SJCRH30 (cell line): ENCODE measurements at regions not wholly inside any gene's neighbourhood (a gene's known extent, or its start where the extent isn't known, plus 50 kb on each side); places are given as distances from the start of the nearest gene placed in this dataset.

Source experiments
- DNase-seq, 2 experiments: peaks; one replicate each; pipeline ENCODE4 v3.0.0-alpha.2; 2015 to 2020
- H3K27ac ChIP-seq: fragments of 250-450 bp; sonication (Bioruptor Pico); 2 replicates; pipeline ENCODE4 v1.5.1; 2020; ENCODE audit warnings: mild to moderate bottlenecking, moderate library complexity
- H3K27me3 ChIP-seq: fragments of 250-450 bp; sonication (Bioruptor Pico); 2 replicates; pipeline ENCODE4 v1.5.1; 2020; ENCODE audit warnings: mild to moderate bottlenecking, moderate library complexity
- H3K36me3 ChIP-seq: fragments of 250-450 bp; sonication (Bioruptor Pico); 2 replicates; pipeline ENCODE4 v1.5.1; 2020; ENCODE audit warnings: mild to moderate bottlenecking, moderate library complexity
- H3K4me1 ChIP-seq: fragments of 250-450 bp; sonication (Bioruptor Pico); 2 replicates; pipeline ENCODE4 v1.5.1; 2020; ENCODE audit warnings: mild to moderate bottlenecking, moderate library complexity
- H3K4me3 ChIP-seq: fragments of 250-450 bp; sonication (Bioruptor Pico); 2 replicates; pipeline ENCODE4 v1.5.1; 2020; ENCODE audit warnings: mild to moderate bottlenecking, moderate library complexity
- H3K9me3 ChIP-seq: fragments of 250-450 bp; sonication (Bioruptor Pico); replicated peaks from 2 replicates; pipeline ENCODE4 v1.5.1; 2020; ENCODE audit warnings: mild to moderate bottlenecking, moderate library complexity

DNA sequence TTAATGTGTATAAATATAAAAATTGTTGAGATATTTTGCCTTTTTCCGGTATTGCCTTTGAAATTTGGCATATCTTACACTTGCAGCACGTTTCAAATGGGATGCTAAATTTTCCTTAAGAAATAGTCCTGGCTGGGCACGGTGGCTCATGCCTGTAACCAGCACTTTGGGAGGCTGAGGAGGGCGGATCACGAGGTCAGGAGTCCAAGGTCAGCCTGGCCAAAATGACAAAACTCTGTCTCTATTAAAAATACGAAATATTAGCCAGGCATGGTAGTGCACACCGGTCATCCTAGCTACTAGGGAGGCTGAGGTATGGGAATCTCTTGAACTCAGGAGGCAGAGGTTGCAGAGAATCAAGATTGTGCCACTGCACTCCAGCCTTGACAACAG is 220.2 kb downstream of the PTEN start:
- Histone ChIP-seq H3K4me3 (no peak overlapping the region), H3K27ac (no peak overlapping the region), H3K36me3 (no peaks in the 10 kb centered on the region), H3K27me3 (no peaks in the 10 kb centered on the region), H3K9me3 (no peaks in the 10 kb centered on the region), H3K4me1 (no peaks in the 10 kb centered on the region)
- no peak for DNase-seq

DNA sequence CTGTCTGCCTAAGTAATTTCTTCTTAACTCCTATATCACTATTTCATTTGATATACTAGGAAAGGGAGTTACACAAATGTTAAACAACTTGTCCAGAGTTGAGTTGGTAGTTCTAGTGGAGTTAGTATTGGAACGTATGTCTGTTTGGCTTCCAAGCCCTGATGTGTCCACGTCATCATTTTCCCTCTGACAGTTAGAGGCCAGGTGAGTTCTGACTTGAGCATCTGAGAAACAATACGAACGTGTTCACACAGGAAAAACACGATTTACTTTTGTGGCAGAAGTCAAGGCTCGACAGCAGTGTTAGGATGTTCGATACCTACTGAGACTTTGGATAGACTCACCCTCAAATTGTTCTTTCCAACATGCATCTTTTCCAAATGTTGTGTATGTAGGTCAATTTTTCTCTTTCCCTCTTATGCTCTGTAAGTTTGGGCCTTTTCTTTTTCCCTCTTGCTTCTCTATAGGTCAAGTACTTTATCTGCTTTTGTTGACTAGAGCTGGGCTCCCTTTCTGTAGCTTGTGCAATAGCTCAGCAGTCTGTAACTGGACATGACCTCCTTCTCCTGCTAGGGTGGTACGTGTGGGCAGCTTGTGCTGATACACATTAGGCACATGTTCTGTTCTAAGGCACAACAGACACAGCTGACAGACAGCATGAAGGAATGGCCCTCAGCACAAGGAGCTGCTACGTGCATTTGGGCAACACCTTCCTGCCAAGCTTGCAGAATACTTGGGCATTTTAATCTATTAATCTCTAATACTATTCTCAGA is 222.9 kb downstream of the PTEN start:
- no peaks in the 10 kb centered on the region for H3K4me1 ChIP-seq
- H3K36me3 ChIP-seq: no peaks in the 10 kb centered on the region
- H3K9me3 ChIP-seq: no peaks in the 10 kb centered on the region
- H3K4me3 ChIP-seq: no peak overlapping the region
- no peaks in the 10 kb centered on the region for H3K27me3 ChIP-seq
- DNase-seq: no peak
- H3K27ac ChIP-seq: no peak overlapping the region

DNA sequence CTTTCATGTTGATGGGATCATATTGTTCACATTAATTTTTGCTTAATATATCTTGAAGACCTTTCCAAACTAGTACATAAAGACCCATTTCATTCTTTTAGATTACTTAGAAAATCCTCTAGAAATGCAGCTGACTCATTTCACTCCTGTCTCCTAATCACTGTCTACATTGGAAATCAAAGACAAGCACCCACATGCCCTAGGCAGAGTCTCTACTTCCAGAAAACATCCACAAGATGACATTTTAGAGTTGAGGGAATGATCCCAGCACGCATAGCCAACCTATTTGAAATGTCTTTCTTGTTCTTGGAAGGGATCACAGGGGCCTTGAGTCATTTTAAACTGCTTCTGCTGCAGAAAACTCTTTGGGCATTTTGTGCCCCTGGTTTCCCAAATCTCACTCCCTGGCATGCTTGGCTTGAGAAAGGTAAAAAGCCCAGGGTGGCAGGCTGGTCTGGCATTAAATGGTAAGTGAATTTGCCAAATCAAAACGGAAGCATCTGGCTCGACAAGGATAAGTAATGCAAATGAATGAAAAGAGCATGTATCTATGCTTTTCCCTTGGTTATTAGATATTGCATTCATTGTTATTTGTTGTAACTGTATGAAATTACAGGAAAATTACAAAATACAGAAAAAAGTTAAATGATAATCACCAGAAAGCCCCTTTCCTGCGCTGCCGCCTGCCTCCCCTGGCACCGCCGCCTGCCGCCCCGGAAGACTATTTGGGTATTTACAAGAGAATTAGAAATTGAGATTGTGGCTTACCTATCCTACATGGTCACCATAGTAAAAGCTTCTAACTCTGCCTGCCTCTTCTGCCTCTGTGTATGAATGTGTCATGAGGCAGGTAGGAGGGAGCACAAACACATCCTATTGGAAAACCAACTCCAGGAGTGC is 225.3 kb downstream of the PTEN start:
- DNase-seq: no peak
- no peak overlapping the region for H3K27ac ChIP-seq
- no peak overlapping the region for H3K4me3 ChIP-seq
- H3K9me3 ChIP-seq: no peaks in the 10 kb centered on the region
- H3K36me3 ChIP-seq: no peaks in the 10 kb centered on the region
- H3K27me3 ChIP-seq: no peaks in the 10 kb centered on the region
- H3K4me1 ChIP-seq: no peaks in the 10 kb centered on the region

DNA sequence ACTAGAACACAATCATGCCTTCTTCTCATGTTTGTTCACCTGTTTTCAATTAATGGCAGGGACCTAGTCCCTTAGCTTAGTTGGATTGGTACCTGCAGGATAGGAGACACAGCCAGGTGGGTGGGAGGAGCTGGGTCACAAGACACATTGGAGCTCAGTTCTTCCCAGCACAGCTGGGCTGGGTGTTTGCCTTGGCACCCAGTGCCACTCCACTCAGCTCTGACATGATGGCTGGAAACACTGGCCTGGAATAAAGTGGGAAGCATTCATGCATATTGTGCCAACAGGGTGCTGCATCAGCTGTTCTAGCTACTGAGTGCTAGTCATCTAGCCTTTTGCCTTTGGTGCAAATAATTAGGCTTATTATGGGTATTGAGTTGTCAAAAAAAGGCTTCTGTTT is 226.1 kb downstream of the PTEN start:
- Histone ChIP-seq H3K27me3 (no peaks in the 10 kb centered on the region), H3K27ac (no peak overlapping the region), H3K4me1 (no peaks in the 10 kb centered on the region), H3K4me3 (no peak overlapping the region), H3K9me3 (no peaks in the 10 kb centered on the region), H3K36me3 (no peaks in the 10 kb centered on the region)
- DNase-seq: no peak

DNA sequence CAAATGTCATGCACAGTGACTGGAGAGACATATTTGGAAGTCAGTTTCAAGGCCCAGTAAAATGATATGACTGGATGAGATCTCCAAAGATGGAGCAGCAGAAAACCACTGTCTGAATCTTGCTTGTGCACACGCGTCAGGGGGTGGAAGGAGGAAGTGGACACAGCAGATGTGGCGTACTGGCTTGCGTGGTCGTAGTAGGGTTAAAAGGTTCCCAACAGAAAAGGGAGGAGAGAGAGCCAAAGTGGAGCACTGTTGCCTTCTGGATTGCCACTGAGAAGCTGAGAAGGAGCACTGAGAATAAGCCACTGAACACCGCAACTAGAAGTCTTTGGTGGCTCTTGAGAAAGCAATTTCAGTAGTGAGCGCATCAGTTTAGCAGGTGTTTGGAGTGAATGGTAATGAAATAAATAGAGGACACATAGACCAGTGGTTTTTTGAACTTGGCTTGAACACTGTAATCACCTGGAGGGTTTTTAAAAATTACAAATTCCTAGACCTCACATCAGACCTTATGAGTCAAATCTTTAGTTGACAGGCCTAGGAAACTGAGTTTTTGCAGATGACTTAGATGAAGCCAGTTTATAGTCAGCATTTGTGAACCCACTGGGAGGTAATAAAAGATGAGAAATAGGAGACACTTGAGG is 227.3 kb downstream of the PTEN start:
- no peaks in the 10 kb centered on the region for H3K36me3 ChIP-seq
- H3K9me3 ChIP-seq: no peaks in the 10 kb centered on the region
- no peak for DNase-seq
- no peak overlapping the region for H3K27ac ChIP-seq
- H3K27me3 ChIP-seq: no peaks in the 10 kb centered on the region
- H3K4me3 ChIP-seq: no peak overlapping the region
- H3K4me1 ChIP-seq: no peaks in the 10 kb centered on the region

DNA sequence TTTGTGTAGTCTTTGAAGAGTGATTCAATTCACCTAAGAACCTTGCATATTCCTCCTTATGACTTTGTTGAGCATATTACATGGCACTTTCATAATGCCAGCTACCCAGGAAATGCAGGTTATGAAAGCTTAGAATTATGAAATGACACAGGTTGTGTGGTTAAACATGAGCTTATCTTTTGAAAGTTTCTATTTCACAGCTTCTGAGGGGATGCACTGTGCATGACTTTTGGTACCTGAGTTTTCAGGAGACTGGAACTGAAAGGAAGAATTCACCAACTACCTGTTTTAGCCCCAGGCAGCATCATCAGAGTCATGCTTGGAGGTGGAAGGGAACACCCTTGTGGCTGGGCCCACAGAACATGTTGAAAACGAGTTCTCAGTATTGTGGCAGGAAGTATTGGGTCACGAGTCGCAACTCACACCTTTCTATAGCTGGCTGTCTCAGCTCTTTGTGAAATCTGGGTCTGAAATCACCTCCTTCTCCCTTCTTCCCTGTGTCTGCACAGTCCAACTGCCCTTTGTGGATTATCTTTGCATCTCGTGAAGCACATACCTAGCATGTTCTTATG is 228.2 kb downstream of the PTEN start:
- no peak overlapping the region for H3K4me3 ChIP-seq

DNA sequence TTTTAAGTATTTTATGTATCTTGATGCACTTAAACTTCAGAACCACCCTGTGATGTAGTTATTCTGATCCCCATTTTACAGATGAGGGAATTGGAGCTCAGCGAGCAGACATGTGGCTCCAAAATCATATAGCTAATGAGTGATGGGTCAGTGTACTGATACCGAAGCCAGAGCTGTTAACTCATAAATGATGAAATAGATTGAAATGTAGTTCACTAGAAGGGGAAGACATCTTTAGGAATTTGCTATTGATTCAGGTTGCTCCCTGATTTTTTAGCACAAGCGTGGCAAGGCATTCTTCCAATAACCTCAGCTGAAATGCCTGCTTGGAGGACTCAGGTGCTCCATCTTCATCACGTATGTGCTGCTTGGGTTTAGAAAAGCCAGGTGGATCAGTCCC is 228.8 kb downstream of the PTEN start:
- Histone ChIP-seq H3K27ac (no peak overlapping the region), H3K9me3 (no peaks in the 10 kb centered on the region), H3K4me1 (no peaks in the 10 kb centered on the region), H3K4me3 (no peak overlapping the region), H3K27me3 (no peaks in the 10 kb centered on the region), H3K36me3 (no peaks in the 10 kb centered on the region)
- DNase-seq: no peak

More for the DNA sequence above, 228.2 kb downstream of the PTEN start:
- no peaks in the 10 kb centered on the region for H3K36me3 ChIP-seq
- no peaks in the 10 kb centered on the region for H3K27me3 ChIP-seq
- no peak overlapping the region for H3K27ac ChIP-seq
- no peak for DNase-seq
- H3K4me1 ChIP-seq: no peaks in the 10 kb centered on the region
- H3K9me3 ChIP-seq: no peaks in the 10 kb centered on the region

DNA sequence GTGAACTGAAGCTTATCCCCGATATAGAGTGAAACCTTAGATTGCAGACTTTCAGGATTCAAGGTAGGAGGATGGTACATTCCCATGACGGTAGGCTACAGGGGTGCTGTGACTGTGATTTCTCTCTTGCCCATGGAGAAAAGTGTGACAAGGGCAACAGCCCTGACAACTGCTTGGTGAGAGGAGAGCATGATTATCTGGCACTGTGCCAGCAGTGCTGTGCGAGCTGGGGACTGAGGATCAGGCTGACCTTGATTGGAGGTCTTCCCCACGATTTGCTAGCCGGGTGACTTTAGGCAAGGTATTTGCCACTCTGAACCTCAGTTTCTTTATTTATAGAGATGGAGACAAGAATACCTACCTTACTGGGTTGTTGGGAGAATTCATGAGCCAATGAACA is 229.5 kb downstream of the PTEN start:
- no peaks in the 10 kb centered on the region for H3K36me3 ChIP-seq
- no peak overlapping the region for H3K4me3 ChIP-seq
- DNase-seq: peak in 1 of 2 experiments; percentile 45
- no peak overlapping the region for H3K27ac ChIP-seq
- H3K9me3 ChIP-seq: no peaks in the 10 kb centered on the region
- no peaks in the 10 kb centered on the region for H3K4me1 ChIP-seq
- no peaks in the 10 kb centered on the region for H3K27me3 ChIP-seq

DNA sequence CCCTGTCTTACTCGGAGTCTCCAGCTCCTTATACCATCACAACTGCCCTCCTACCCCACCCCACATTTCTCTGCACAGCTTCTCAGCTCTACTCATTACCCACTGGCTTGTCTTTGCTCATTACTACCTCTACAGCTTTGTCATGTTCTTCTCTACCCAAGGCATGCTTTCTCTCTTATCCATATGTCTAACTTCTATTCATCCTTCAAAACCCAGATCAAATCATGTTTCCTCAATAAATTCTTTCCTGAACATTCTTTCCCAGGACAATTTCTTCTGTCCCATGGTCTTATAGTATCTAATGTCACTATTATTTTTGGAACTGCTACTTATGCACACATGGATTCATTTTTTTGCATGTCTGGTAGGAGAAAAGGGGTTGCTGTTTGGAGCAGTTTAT is 231.4 kb downstream of the PTEN start:
- H3K27ac ChIP-seq: no peak overlapping the region
- no peaks in the 10 kb centered on the region for H3K9me3 ChIP-seq
- DNase-seq: no peak
- H3K36me3 ChIP-seq: no peaks in the 10 kb centered on the region
- no peaks in the 10 kb centered on the region for H3K27me3 ChIP-seq
- no peak overlapping the region for H3K4me3 ChIP-seq
- no peaks in the 10 kb centered on the region for H3K4me1 ChIP-seq

DNA sequence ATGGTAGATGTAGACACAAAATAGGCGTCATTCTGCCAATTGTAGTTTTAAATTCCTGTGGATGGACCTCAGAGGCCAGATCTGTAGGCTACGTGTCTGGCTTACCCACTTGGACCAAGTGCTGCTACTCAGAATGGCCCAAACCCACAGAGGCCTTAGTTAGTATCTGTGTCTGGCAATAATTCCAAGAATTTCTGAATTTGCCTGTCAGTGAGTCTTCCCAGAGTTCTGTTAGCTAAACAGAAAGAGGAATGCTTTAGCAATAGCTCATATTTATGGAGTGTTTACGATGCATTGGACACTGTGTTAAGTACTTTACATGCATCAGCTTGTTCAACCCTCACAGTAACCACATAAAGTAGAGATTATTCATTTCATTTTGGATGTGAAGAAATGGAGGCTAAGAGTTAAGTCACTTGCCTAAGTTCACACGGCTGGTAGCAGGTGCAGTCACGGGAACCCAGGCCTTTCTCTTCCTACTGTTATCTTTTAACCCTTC is 231.8 kb downstream of the PTEN start:
- H3K36me3 ChIP-seq: no peaks in the 10 kb centered on the region
- no peak overlapping the region for H3K4me3 ChIP-seq
- H3K4me1 ChIP-seq: no peaks in the 10 kb centered on the region
- no peaks in the 10 kb centered on the region for H3K9me3 ChIP-seq
- H3K27ac ChIP-seq: no peak overlapping the region
- no peak for DNase-seq
- H3K27me3 ChIP-seq: no peaks in the 10 kb centered on the region

DNA sequence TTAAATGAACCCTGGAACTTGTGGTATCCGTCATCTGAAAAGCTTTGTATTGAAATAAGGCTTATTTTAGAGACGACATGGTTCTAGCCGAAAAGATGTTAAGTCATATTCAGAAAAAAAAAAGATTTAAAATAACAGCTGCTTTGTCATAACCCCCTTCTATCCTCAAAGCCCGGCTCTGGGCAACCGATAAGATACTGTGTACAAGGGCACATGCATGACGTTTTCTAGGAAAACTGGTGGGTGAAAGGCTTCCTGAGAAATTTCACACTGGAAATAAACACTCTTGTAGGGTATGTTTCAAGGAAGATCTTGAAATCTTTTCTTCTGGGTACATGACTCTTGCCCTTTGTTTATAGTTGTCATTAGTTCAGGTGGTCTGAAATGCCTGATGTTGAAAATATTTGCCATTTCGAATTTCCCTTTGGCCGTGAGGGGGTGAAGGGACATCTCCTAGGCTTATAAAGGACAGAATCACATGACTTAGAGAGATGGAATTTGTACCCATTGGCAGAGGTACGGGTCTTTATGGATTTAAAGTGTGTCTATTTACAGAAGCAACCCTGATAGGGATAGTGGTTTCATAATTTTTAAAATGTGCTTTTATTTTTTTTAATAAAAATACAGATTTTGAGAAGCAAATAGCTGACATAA is 232.5 kb downstream of the PTEN start:
- Histone ChIP-seq H3K9me3 (no peaks in the 10 kb centered on the region), H3K27me3 (no peaks in the 10 kb centered on the region), H3K4me1 (no peaks in the 10 kb centered on the region), H3K4me3 (no peak overlapping the region), H3K27ac (no peak overlapping the region), H3K36me3 (no peaks in the 10 kb centered on the region)
- no peak for DNase-seq

DNA sequence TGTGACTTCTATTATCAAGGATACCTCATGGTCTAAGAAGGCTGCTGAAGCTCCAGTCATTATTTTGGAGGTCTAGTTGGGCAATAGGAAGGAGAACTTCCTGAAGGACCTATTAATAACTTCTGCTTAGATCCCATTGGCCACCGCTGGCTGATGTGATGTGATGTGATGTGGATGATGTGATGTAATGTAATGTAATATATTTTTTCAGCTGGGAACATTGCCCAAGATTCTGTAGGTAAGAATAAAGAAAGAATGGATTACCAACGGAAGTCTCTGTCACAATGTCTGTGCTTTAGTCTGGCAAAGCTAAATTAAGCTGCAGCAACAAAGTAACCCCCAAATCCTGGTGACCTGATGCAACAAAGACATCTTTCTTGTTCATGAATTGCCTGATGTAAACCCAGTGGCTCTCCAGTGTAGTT is 233.7 kb downstream of the PTEN start:
- H3K27me3 ChIP-seq: no peaks in the 10 kb centered on the region
- no peaks in the 10 kb centered on the region for H3K36me3 ChIP-seq
- no peak for DNase-seq
- H3K4me3 ChIP-seq: no peak overlapping the region
- no peaks in the 10 kb centered on the region for H3K4me1 ChIP-seq
- no peak overlapping the region for H3K27ac ChIP-seq
- no peaks in the 10 kb centered on the region for H3K9me3 ChIP-seq

DNA sequence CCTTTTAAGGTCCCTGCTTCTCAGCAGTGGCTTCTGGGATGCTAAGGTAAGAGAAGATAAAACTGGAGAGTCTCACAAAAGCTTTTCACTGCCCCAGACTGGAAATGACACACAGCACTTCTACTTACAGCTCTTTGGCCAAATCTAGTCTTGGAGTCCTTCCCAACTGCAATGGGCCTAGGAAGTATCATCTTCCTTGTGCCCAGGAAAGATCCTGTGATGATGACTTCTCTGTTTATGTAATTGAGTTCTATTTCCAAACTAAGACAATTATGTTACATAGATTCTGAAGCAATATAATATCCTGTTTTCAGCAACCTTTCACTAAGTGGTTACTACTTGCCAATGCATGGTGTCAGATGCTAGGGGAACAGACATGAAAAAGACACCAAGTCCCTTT is 234.1 kb downstream of the PTEN start:
- Histone ChIP-seq H3K4me1 (no peaks in the 10 kb centered on the region), H3K4me3 (no peak overlapping the region), H3K36me3 (no peaks in the 10 kb centered on the region), H3K27me3 (no peaks in the 10 kb centered on the region), H3K9me3 (no peaks in the 10 kb centered on the region), H3K27ac (no peak overlapping the region)
- no peak for DNase-seq

DNA sequence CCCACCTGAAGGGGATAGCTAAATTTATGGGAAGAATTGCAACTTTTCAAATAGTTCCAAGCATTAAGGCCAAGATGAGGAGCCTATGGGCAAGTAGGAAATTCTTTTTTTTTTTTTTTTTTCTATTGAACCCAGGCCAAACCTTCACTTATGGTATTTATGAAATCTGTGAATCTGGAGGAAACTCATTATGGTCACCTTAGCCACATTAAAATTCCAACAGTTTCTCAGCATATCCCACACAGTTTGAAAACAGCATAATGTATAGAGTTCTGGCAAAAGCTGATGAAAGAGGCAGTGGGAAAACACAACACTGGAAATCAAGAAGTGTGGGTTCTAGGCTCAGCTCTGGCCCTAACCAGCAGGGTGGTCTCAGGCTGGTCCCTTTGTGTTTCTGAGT is 236.9 kb downstream of the PTEN start:
- Histone ChIP-seq H3K4me1 (no peaks in the 10 kb centered on the region), H3K27me3 (no peaks in the 10 kb centered on the region)
- no peak for DNase-seq

More for the DNA sequence above, 236.9 kb downstream of the PTEN start:
- H3K9me3 ChIP-seq: no peaks in the 10 kb centered on the region
- H3K27ac ChIP-seq: no peak overlapping the region
- H3K4me3 ChIP-seq: no peak overlapping the region
- no peaks in the 10 kb centered on the region for H3K36me3 ChIP-seq
